ENCODE measurements at regions not wholly inside any gene's neighbourhood (a gene's known extent, or its start where the extent isn't known, plus 50 kb on each side); places are given as distances from the start of the nearest gene placed in this dataset.

- peaks cover 25% of the 10 kb centered on the region for H3K4me1 ChIP-seq (ENCODE audit: low read length)
- no peaks in the 10 kb centered on the region for H3K79me2 ChIP-seq (ENCODE audit: low read length)
- no peak overlapping the region for H3K4me2 ChIP-seq (ENCODE audit: low read length)
- no peaks in the 10 kb centered on the region for H3K36me3 ChIP-seq (replicated peaks; ENCODE audit: low read depth, low read length)
- H3K9me3 ChIP-seq (ENCODE audit: insufficient read depth, low read length), result no peaks in the 10 kb centered on the region
- no peak overlapping the region for H3K4me3 ChIP-seq (ENCODE audit: low read length)
- no peak for TF ChIP-seq CTCF (IDR thresholded peaks at IDR 0.05; ENCODE audit: low read depth, low read length)
- TF ChIP-seq EZH2phosphoT487 (IDR thresholded peaks at IDR 0.05; ENCODE audit: low read depth), result no peak
- H3K27me3 ChIP-seq (ENCODE audit: low read depth, low read length), result no peaks in the 10 kb centered on the region
- no peak overlapping the region for H3K9ac ChIP-seq (ENCODE audit: low read length)
- no peak overlapping the region for H2AFZ ChIP-seq (ENCODE audit: low read depth, low read length)
- no peak overlapping the region for H3K27ac ChIP-seq (ENCODE audit: low read length)
- H4K20me1 ChIP-seq (ENCODE audit: insufficient read depth, low read length), result no peaks in the 10 kb centered on the region
Observed at GRCh38 chr10:44295644-44296241, 89.2 kb downstream of the CXCL12 start.

GRCh38 chr10:44294726-44295412, 90.0 kb downstream of the CXCL12 start:
- no peak overlapping the region for H3K4me2 ChIP-seq (ENCODE audit: low read length)
- no peak for TF ChIP-seq EZH2phosphoT487 (IDR thresholded peaks at IDR 0.05; ENCODE audit: low read depth)
- TF ChIP-seq CTCF (IDR thresholded peaks at IDR 0.05; ENCODE audit: low read depth, low read length), result no peak
- no peak overlapping the region for H3K9ac ChIP-seq (ENCODE audit: low read length)
- no peaks in the 10 kb centered on the region for H3K27me3 ChIP-seq (ENCODE audit: low read depth, low read length)
- no peaks in the 10 kb centered on the region for H3K36me3 ChIP-seq (replicated peaks; ENCODE audit: low read depth, low read length)
- H3K4me3 ChIP-seq (ENCODE audit: low read length), result no peak overlapping the region
- no peak overlapping the region for H2AFZ ChIP-seq (ENCODE audit: low read depth, low read length)
- H3K27ac ChIP-seq (ENCODE audit: low read length), result no peak overlapping the region
- no peaks in the 10 kb centered on the region for H4K20me1 ChIP-seq (ENCODE audit: insufficient read depth, low read length)
- H3K9me3 ChIP-seq (ENCODE audit: insufficient read depth, low read length), result no peaks in the 10 kb centered on the region
- H3K79me2 ChIP-seq (ENCODE audit: low read length), result no peaks in the 10 kb centered on the region
- peaks cover 16% of the 10 kb centered on the region for H3K4me1 ChIP-seq (ENCODE audit: low read length)

GRCh38 chr10:44293842-44294241, 91.1 kb downstream of the CXCL12 start:
- TF ChIP-seq EZH2phosphoT487 (IDR thresholded peaks at IDR 0.05; ENCODE audit: low read depth) (no peak), CTCF (IDR thresholded peaks at IDR 0.05; ENCODE audit: low read depth, low read length) (no peak)
- Histone ChIP-seq H2AFZ (ENCODE audit: low read depth, low read length) (no peak overlapping the region), H3K27ac (ENCODE audit: low read length) (no peak overlapping the region), H3K9me3 (ENCODE audit: insufficient read depth, low read length) (no peaks in the 10 kb centered on the region), H3K4me3 (ENCODE audit: low read length) (no peak overlapping the region), H3K79me2 (ENCODE audit: low read length) (no peaks in the 10 kb centered on the region), H4K20me1 (ENCODE audit: insufficient read depth, low read length) (no peaks in the 10 kb centered on the region), H3K9ac (ENCODE audit: low read length) (no peak overlapping the region), H3K27me3 (ENCODE audit: low read depth, low read length) (no peaks in the 10 kb centered on the region), H3K4me2 (ENCODE audit: low read length) (no peak overlapping the region), H3K4me1 (ENCODE audit: low read length) (peaks cover 6% of the 10 kb centered on the region), H3K36me3 (replicated peaks; ENCODE audit: low read depth, low read length) (no peaks in the 10 kb centered on the region)

- Histone ChIP-seq H3K27me3 (ENCODE audit: low read depth, low read length) (no peaks in the 10 kb centered on the region), H3K9me3 (ENCODE audit: insufficient read depth, low read length) (no peaks in the 10 kb centered on the region), H3K79me2 (ENCODE audit: low read length) (no peaks in the 10 kb centered on the region), H3K27ac (ENCODE audit: low read length) (no peak overlapping the region), H3K4me1 (ENCODE audit: low read length) (peaks cover 2% of the 10 kb centered on the region; the same call in 1 of the 2 replicates), H3K4me2 (ENCODE audit: low read length) (no peak overlapping the region), H2AFZ (ENCODE audit: low read depth, low read length) (no peak overlapping the region), H3K4me3 (ENCODE audit: low read length) (no peak overlapping the region), H4K20me1 (ENCODE audit: insufficient read depth, low read length) (no peaks in the 10 kb centered on the region), H3K36me3 (replicated peaks; ENCODE audit: low read depth, low read length) (no peaks in the 10 kb centered on the region), H3K9ac (ENCODE audit: low read length) (no peak overlapping the region)
- TF ChIP-seq CTCF (IDR thresholded peaks at IDR 0.05; ENCODE audit: low read depth, low read length) (no peak), EZH2phosphoT487 (IDR thresholded peaks at IDR 0.05; ENCODE audit: low read depth) (no peak)
Observed at GRCh38 chr10:44293306-44293778, 91.6 kb downstream of the CXCL12 start.
